Loucy (cell line): ENCODE measurements at regions not wholly inside any gene's neighbourhood (a gene's known extent, or its start where the extent isn't known, plus 50 kb on each side); places are given as distances from the start of the nearest gene placed in this dataset.

Source experiments
- CTCF ChIP-seq: fragments of 200-600 bp; sonication (generic); conservative IDR thresholded peaks from 2 replicates; pipeline ENCODE4 v1.5.1; 2014; ENCODE audit warnings: mild to moderate bottlenecking, antibody characterized with exemption, low read length
- EZH2phosphoT487 ChIP-seq: fragments of 200-600 bp; IDR thresholded peaks from 2 replicates; pipeline ENCODE4 v1.6.1; 2018; ENCODE audit warnings: antibody characterized with exemption, mild to moderate bottlenecking, moderate library complexity, borderline replicate concordance

- TF ChIP-seq CTCF (no peak), EZH2phosphoT487 (no peak)
Measured at GRCh38 chr19:29370276-29370675, 155.5 kb upstream of the VSTM2B start.
